VCaP (cell line): ENCODE measurements at regions not wholly inside any gene's neighbourhood (a gene's known extent, or its start where the extent isn't known, plus 50 kb on each side); places are given as distances from the start of the nearest gene placed in this dataset.

Source experiments
- H3K27ac ChIP-seq: fragments of 450-650 bp; 2 replicates; pipeline ENCODE4 v1.5.1; 2017
- CTCF ChIP-seq: fragments of 450-650 bp; conservative IDR thresholded peaks from 2 replicates; pipeline ENCODE4 v1.5.1; 2017; ENCODE audit warnings: mild to moderate bottlenecking, moderate library complexity

GRCh38 chr13:48908381-48909055 lies 67.2 kb upstream of the FNDC3A start:
- no peak for TF ChIP-seq CTCF
- peak overlapping the region; percentile 11; the same call in 1 of the 2 replicates for H3K27ac ChIP-seq

GRCh38 chr13:48909056-48909389 lies 66.7 kb upstream of the FNDC3A start:
- no peak for TF ChIP-seq CTCF
- peak overlapping the region; percentile 11; the same call in 1 of the 2 replicates for H3K27ac ChIP-seq

- no peak overlapping the region for H3K27ac ChIP-seq
- TF ChIP-seq CTCF, result no peak
Measured at GRCh38 chr13:48910686-48911085, 65.0 kb upstream of the FNDC3A start.

- TF ChIP-seq CTCF, result no peak
Measured at GRCh38 chr13:48919751-48920150, 56.0 kb upstream of the FNDC3A start.

GRCh38 chr13:48920730-48921129 lies 55.0 kb upstream of the FNDC3A start:
- TF ChIP-seq CTCF, result no peak
- H3K27ac ChIP-seq, result no peak overlapping the region

More at GRCh38 chr13:48919751-48920150, 56.0 kb upstream of the FNDC3A start:
- H3K27ac ChIP-seq, result no peak overlapping the region; the same call in 1 of the 2 replicates

- H3K27ac ChIP-seq, result no peak overlapping the region
- TF ChIP-seq CTCF, result no peak
Measured at GRCh38 chr13:48923376-48923775, 52.3 kb upstream of the FNDC3A start.

GRCh38 chr13:48925001-48925400 lies 50.7 kb upstream of the FNDC3A start:
- no peak for TF ChIP-seq CTCF
- H3K27ac ChIP-seq, result no peak overlapping the region
